ENCODE measurements at regions not wholly inside any gene's neighbourhood (a gene's known extent, or its start where the extent isn't known, plus 50 kb on each side); places are given as distances from the start of the nearest gene placed in this dataset.
A peak's percentile ranks its signal among the peaks of the same experiment; 100 is the strongest.

DNA sequence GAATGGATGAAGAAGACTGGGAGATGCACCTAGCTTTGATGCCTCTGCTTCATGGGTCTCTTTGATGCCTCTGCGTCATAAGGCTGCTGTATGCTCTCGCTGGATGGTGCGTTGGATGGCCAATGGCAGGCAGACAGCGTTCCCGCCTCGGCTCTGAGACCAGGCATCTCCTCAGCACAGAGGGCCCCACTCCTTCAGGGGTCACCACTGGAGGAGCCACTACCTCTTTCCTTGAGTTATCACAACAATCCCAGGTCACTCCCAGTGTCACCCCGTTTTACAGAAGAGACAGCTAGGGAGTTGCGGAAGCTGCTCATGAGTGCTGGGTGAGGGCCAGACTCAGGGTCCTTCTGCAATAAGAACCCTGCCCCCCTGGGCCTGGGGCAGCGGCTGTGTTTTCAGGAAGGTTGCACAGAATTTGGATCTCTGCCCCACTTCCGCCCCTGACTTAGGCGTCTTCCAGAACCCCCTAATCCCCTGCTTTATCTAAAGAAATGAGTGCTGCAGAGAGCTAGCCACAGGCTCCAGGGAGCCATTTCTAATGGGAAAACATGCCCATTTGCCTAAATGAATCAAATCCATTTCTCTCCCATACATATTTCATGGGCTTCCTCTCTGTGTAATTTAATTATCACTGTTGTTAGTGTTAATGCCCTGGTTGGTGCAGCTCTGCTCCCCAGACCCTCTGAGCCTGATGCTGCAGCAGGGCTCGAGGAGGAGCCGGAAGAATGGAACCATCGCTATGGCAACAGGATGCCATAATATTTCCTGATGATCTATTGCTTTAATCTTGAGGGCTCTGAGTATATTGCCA is 131.8 kb upstream of the HS6ST1 start:
- no peak for DNase-seq

DNA sequence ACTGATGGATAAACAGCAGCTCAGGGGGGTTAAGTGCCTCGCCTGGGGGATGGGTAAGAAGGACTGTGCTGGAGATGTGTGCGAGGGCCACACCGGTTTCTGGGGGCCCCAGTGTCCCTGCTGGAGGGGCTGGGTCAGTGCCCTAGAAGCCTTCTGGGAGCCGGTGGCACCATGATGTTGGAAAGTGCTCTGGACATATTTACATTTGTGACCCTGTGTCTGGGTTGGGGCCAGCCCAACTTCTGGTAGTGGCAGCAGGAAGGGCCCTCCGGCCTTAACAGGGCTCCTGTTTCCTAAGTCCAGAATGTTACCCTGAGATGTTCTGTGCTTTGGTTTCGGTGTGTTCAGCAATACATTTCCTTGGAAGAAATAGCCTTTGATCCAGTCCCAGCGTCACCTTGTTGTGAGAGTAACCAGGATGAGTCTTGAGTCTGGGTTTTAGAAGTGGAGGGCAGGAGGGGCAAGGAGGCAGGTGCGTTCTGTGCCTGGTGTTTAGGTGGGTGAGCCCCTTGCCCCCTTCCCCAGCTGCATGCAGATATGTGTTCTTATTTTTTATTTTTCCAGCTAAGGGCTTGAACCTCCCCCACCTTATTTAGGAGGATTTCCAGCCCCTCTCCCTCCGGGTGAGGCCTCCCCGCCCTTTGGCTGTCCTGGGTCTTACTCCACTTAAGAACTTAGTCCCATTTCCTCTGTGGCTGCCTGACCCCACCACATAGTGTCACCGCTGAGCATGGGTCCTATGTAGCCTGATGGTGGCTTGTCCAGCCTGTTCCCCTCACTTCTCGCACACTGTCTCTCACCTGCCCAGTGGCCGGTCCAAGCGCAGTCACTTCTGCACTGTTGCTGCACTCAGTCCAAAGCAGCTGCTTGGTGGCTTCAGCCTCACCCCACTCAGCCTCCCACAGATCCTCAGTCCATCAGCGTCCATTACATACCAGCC is 132.7 kb upstream of the HS6ST1 start:
- no peak for DNase-seq

DNA sequence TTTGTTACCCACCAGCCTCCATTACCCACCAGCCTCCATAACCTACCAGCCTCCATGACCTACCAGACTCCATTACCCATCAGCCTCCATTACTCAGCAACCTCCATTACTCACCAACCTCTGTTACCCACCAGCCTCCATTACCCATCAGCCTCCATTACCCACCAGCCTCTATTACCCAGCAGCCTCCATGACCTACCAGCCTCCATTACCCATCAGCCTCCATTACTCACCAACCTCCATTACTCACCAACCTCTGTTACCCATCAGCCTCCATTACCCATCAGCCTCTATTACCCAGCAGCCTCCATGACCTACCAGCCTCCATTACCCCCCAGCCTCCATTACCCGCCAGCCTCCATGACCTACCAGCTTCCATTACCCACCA is 133.3 kb upstream of the HS6ST1 start:
- DNase-seq = no peak

DNA sequence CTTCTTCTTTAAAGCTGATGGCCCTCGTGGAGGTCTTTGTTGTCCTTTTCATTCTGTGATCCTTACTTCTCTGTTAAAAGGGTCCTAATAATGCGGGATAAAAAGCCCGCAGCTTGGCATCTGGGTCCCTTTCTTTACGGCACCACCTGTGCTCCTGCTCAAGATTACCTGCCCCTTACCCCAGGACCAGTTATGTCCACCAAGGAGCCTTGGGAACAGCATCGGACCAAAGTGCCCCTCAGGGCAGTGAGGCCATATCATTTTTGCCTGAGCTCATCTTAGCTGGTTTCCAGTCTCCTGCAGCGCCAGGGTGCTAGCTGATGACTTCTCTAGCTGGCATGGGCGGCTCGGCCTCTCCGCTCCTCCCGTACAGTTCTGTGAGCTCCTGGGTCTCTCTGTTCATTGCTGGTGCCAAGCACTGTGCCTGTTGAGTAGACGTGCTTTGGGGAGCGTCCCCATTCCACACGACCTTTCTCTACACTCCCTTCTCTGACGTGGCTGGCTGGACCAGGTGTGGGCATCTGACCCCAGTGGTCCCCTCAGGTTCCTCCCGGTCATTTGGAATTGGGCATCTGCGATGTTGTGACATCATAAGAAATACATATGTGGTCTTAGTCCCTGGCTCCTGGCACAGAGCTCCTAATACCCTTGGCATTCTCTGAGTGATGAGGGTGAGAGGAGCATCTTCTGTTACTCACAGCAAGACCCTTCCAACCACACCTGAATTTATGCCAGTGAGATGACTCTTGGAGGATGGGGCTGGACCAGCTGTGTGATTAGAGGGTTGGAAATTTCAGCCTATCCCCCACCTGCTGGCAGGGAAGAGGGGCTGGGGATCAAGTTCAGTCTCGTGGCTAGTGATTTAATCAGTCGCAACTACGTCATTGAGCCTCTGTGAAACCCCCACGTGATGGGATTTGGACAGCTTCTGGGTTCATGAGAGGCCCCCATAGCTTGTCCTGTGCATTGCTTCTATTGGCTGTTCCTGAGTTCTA is 134.2 kb upstream of the HS6ST1 start:
- no peak for DNase-seq

DNA sequence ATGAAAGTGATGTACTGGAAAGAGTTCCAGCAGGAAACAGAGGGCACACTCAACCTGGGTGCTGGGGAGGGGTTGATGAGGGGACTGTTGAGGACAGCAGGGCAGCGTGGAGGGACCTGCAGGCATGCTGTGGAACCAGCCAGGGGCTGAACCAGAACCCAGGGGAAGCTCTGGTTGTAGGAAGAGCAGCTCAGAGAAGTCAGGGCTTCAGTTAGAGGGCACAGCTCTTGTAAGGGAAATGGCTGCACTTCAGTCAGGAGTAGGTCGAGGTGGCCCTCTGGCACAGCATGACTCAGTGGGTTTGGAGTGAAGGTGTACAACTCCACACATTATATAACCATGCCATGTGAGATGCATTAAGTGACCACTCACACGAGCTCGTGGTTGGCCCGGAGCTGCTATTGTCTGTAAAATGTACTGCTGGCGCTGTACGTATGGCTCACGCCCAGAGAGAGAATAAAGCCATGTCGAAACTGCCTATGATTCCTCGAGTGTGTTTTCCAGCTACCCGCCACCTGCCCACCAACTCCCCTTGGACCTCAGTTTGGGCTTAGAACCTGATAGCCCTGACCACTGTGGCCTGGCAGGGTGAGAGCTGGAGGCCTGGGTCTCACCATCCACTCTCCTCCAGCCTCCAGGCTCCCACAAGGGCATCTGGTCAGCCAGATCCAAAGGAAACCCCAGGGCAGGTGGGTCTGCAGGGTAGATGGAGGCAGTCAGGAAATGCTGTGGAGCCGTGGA is 136.5 kb upstream of the HS6ST1 start:
- no peak for DNase-seq

DNA sequence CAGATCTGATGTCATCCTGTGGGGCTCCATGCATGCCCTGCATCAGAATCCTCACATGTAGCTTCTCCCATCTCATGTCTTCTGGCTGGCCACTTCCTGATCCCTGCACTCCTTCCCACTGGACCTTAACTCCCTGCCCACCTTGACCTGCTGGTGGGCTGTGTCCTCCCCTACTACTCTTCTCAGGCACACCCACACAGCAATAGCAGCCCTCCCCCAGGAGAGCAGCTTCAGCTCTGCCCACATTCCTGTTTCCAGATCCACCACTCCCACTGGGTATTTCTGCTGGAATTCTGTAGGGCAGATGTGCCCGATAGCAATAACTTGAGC is 137.0 kb upstream of the HS6ST1 start:
- no peak for DNase-seq

DNA sequence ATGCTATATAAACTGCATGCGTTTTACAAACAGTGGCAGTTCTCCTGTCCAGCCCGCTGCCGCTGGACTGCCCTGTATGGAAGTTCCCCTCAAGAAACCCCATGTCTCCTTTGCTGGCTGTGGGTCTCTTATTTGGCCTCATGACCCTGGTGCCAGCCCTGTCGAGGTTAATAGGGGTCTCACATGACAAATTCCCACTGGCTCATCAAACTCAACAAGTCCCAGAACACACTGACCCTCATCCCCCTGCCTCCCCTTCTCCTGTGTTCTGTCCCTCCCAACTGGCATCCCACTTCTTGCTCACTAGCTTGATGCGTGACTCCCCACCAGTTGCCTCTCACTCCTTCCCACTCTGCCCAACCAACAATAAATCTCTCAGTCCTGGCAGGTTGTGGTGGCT is 137.6 kb upstream of the HS6ST1 start:
- no peak for DNase-seq

DNA sequence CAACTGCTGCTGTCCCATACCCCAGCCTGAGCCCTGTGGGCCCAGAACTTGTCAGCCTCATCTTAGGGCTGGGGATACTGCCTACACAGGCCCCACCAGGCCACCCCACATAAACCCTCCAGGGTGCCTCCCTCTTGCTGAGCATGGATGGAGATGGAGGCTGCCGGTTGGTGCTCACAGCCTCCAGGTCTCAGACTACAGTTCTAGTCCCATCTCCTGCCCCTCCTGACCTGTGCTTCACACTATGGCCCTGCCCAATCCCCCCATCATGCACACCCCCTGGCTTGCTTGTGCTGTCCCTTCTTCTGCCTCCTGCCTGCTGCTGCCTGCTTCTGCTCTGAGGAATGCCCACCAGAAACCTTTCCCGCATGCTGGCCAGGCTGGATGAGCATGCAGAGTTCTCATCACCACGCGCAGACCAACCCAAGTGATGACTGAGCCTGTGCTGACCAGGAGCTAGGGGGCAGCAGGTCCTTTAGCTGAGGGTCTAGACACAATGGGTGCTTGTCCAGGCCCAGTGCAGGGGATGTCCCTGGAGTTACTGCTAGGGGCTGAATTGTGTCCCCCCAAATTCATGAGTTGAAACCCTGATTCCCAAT is 138.4 kb upstream of the HS6ST1 start:
- no peak for DNase-seq

DNA sequence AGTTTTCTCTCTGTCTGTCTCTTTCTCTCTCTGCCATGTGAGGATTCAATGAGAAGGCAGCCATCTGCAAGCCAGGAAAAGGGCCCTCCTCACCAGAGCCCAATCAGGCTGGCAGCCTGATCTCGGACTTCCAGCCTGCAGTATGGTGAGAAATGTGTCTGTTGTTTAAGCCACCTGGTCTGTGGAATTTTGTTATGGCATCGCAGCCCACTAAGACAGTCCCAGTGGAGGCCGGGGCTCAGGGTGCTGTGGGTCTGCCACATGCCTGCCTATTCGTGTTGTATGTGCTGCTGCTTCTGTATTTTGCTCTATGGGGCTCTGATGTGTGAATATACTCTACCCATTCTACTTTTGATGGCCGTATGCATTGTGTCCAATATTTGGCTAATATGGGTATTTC is 139.0 kb upstream of the HS6ST1 start:
- DNase-seq = no peak

DNA sequence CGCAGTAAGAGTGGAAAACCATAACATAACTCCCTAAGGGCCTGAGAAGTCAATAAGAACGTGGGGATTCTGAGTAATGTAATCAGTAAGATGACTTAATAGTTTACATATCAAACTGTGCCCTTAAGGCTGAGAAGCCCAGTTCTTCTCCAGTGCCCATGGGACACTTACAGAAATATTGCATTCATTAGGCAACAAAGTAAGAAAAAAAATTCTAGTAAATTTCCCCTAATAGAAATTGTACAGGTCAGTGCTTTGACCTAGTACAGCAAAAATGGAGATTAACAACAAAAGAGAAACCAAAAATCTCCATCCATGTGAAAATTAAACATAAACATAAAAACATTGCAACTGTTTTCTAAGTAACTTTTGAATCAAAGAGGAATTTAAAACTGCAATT is 139.8 kb upstream of the HS6ST1 start:
- no peak for DNase-seq

DNA sequence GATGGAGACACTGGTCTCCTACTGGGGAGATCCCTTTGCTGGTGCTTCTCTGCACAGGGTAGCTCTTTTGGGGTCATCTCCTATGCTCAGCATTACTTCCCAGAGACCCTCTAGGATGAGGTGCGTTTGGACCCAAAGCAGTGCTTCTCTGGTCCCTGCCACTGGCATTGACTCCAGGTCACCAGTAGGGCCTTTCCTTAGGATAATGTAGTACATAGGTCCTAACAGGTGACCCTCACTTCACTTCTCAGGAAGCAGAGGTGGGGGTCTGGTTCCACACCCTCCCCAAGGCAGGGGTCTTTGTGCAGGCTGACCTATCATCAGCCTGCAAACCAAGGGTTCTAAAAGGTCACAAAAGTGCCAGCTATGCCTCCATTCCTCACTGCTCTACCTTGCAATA is 145.8 kb upstream of the HS6ST1 start:
- DNase-seq = no peak

DNA sequence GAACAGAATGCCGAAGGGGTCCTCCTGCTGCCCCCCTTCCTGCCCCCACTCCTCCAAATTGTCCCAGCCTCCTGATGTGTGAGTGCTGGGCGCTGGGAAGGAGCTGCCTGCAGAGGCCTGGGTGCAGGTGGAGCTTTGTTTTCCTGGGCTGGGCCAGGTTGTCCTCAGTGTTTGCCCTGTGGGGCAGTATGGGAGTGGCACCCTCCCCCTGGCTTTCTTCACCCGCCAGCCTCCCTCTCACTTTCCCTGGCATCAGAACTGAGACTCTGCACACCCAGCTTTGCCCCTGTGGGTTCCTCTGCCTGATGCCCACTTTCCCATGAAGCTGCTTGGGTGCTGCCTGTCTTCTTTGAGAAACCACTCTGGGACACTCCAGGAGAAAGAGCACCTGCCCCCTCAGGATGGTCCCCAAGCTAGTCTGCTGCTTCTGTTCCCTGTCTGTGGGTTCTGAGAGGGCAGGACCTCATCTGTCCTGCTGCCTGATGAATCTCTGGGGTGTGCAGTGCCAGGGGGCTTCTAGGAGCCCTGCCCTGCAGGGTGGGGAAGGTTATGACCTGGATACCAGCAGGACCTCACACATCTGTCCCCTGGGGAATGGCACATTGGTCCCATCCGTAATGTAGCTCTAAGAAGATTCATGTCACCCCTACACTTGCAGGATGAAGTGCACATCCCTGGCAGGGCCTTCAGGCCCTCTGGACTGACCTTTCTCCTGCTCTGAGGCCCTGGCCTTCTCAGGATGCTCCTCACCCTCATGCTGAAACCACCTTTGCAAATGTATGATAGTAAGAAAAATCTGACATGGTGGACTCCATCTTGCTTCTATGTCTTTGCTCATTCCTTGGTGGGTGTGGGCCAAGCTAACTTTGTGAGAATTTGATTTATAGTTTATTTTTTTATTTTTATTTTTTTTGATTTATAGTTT is 146.8 kb upstream of the HS6ST1 start:
- DNase-seq = no peak

DNA sequence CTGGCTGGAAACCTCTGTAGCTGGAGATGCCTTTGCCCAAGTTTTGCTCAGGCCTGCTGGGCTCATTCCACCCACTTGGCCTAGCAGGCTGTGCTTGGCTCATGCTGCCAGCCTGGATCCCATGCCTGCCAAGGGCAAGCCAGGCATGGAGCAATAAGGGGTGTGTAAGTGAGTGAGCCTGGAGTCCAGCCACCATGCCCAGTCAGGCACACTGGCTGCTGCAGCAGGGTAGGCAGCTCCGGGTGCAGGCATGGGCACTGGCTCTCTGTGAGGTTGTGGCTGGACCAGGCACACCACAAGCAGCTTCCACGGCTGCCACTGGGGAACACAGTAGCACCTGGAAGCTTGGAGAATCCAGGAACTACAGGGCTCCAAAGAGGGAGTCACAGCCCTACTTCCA is 147.7 kb upstream of the HS6ST1 start:
- DNase-seq = no peak

DNA sequence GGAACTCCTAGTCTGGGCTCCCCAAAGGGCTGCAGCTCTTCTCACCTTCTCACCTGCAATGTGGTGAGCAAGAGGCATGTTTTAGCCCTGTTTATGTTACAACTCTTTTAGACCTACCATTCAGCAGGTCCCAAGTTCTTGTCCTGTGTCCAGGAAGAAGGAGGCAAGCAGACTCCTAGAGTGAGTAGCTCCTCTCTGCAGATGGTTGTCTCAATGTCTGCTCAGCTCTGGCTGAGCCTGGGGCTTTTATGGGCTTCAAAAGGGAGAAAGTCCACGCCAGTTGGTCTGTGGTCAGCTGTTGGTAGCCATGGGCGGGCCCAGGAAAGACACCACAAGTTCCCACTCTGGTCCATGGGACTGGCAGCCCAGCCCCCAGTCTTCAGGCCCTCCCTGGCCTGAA is 148.1 kb upstream of the HS6ST1 start:
- DNase-seq = no peak

DNA sequence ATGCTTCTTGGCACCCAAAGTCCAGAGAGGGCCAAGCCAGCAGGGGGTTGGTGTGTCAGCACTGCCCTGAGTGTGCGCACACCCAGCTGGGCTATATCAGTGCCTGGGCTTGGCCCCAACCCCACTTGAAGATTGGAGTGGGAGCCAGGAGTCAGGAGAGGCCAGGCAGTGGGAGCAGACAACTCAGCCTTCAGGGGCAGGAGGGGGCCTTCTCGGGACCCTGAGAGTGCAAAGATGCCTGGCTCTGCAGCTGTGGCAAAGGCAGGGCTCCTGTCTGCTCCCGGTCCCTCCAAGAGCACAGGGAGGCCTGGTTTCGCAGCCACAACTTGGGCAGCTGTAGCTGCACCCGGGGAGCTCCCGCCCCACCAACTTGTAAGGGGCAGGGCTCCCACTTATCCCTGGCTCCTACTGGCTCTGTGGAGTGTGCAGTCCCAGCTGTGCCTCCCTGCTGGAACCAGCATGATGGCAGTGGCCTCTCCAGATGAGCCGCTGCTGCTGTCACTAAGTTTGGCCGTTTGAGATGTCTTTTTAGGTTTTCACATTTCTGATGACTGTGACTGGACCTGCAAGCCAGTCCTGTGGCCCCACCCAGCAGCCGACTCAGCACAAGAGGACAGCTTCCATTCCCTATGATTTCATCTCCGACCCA is 148.8 kb upstream of the HS6ST1 start:
- DNase-seq = no peak

DNA sequence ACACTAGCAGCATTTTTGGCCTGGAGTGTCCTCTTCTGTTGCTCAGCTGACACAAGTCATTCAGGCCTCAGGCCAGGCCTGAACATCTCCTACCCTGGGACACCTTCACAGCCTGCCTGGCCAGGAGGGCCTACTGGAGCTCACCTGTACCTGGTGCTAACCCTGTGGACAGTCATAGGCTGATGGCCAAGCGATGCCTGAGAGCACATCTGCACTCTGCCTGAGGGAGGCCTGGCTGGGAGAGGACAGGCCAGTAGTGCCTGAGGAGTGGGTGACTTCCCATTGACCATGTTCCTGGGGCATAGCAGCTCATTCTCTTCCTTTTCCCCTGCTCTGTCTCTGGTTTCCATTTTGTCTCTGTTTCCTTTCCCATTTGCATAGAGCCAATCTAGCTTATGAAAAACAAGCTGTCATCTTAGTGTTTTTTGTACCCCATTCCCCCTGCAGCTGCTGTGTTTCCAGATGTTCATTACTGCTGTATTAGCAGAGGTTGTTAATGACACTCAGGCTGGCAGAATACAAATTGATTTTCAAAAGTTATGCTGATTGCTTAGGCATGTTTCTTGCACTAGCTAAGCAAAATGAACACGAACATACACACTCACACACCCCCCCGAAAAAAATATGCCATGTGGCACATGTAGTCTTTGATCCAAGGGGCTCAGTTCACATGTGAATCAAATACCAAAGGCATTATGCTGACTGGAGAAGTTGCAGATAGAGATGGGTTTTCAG is 149.7 kb upstream of the HS6ST1 start:
- peak; percentile 73 for DNase-seq

DNA sequence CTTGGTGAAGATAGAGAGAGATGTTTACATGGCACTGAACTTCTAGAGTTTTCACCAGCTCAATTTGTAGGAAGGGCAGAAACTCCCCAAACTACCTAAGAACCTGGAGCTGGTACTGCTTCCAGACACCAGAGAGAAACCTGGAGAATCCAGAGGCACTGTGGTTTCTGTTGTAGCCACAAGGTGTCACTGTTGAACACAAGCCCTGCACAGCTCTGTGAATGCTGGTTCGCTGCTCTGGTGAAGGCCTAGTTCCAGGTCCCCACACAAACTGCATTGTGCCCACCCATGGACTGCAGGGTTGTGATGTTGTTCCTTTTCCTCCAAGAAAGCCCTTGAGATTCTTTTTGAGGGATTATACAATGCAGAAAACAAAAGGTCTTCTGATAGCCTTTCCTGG is 150.5 kb upstream of the HS6ST1 start:
- no peak for DNase-seq

DNA sequence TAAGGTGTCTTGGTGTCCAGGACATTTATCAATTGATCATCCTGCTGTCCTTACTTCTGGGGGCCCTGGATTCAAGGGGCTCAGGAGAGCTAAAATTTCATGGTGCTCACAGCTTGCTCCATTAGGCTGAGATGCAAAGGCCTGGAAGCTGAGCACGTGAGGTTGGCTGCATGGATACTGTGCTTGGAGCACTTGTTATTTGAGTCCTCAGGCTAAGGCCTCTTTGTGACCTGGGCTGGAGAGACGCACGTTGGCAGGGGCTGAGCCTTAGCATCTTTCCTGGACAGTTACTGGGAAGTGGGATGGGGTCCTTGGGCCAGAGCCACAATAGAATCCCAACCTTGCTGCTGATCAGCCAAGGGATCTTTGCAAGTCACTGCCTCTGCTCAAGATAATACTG is 151.2 kb upstream of the HS6ST1 start:
- DNase-seq = no peak

DNA sequence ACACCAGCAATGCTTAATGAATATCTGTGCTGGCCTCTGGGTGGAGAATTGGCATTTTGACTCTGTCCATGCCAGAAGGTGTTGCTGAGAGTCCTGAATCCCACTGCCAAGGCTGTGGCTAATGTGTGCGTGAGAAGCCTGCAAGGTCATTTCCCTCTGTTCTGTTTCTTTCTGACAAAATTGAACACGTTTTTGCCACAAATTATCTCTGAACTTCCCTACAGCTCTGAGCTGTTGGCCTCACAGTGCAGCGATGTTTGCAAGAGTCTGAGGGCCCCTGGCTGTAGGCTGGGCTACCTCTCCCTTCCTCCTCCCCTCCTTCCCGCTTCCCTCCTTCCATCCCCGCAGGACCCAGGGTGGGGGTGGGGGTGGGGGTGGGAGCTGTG is 154.1 kb upstream of the HS6ST1 start:
- peak; percentile 91 for DNase-seq
